OCI-LY3 (cell line): ENCODE measurements at regions not wholly inside any gene's neighbourhood (a gene's known extent, or its start where the extent isn't known, plus 50 kb on each side); places are given as distances from the start of the nearest gene placed in this dataset.

Source experiments
- H2AFZ ChIP-seq: fragments of 200-600, 300-600 bp; shearing (Covaris generic); 2 replicates; pipeline ENCODE4 v1.6.0; 2014; ENCODE audit warnings: antibody characterized with exemption, low read depth, low read length
- H3K27ac ChIP-seq: fragments of 200-600, 300-600 bp; sonication (generic); 2 replicates; pipeline ENCODE4 v1.5.1; 2014; ENCODE audit warnings: mild to moderate bottlenecking, low read length, moderate library complexity, mixed read lengths
- H3K27me3 ChIP-seq: fragments of 200-600, 300-600 bp; sonication (generic); 2 replicates; pipeline ENCODE4 v1.6.1; 2014; ENCODE audit warnings: low read depth, low read length, mixed read lengths
- H3K36me3 ChIP-seq: fragments of 200-600, 300-600 bp; sonication (generic); replicated peaks from 2 replicates; pipeline ENCODE3; 2014; ENCODE audit warnings: low read depth, low read length, mixed read lengths
- H3K4me1 ChIP-seq: fragments of 300-600, 200-600 bp; sonication (generic); 2 replicates; pipeline ENCODE4 v1.6.1; 2014; ENCODE audit warnings: low read length, mixed read lengths
- H3K4me2 ChIP-seq: fragments of 200-600, 300-600 bp; sonication (generic); 2 replicates; pipeline ENCODE4 v1.6.1; 2014; ENCODE audit warnings: low read length, mixed read lengths
- H3K4me3 ChIP-seq: fragments of 300-600, 200-600 bp; sonication (generic); 2 replicates; pipeline ENCODE4 v1.5.1; 2014; ENCODE audit warnings: antibody characterized with exemption, mild to moderate bottlenecking, low read length, moderate library complexity
- H3K79me2 ChIP-seq: fragments of 300-600, 200-600 bp; shearing (Covaris generic); 2 replicates; pipeline ENCODE4 v1.6.1; 2014; ENCODE audit warnings: mild to moderate bottlenecking, low read length, mixed read lengths
- H3K9ac ChIP-seq: fragments of 300-600, 200-600 bp; shearing (Covaris generic); 2 replicates; pipeline ENCODE4 v1.6.0; 2014; ENCODE audit warnings: mild to moderate bottlenecking, low read length, moderate library complexity
- H3K9me3 ChIP-seq: fragments of 200-600, 300-600 bp; shearing (Covaris generic); 2 replicates; pipeline ENCODE4 v1.6.1; 2014; ENCODE audit warnings: low read length, mixed read lengths; ENCODE audit not compliant: insufficient read depth
- H4K20me1 ChIP-seq: fragments of 200-600, 300-600 bp; sonication (generic); 2 replicates; pipeline ENCODE4 v1.6.1; 2016; ENCODE audit warnings: low read length, mixed read lengths; ENCODE audit not compliant: insufficient read depth
- CTCF ChIP-seq: fragments of 200-600, 300-600 bp; sonication (generic); IDR thresholded peaks from 2 replicates; pipeline ENCODE4 v1.5.1; 2014; ENCODE audit warnings: antibody characterized with exemption, low read length, low read depth
- EZH2phosphoT487 ChIP-seq: fragments of 200-600 bp; shearing (Covaris generic); IDR thresholded peaks from 2 replicates; pipeline ENCODE4 v1.6.1; 2018; ENCODE audit warnings: antibody characterized with exemption, mixed run types, low read depth

DNA sequence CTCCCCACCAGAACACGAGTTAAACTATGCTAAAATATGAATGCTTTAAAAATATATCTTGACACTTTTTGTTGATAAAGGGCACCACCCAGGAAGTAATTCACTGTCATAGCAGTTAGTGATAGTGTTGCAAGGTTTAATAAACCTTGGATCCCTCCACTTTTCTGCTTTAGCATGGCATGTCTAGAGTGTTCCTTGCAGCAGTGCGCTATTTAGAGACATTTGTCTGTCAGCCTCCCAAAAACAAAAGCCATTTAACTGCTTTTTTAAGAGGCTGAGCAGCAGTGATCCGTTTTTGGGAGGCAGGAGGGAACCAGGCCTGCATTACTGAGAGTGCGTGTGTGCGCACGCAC lies 69.6 kb upstream of the RAB11FIP2 start:
- TF ChIP-seq EZH2phosphoT487 (no peak), CTCF (no peak)
- no peaks in the 10 kb centered on the region for H3K9me3 ChIP-seq
- H3K36me3 ChIP-seq, result no peaks in the 10 kb centered on the region
- no peak overlapping the region for H3K9ac ChIP-seq
- no peaks in the 10 kb centered on the region for H3K4me1 ChIP-seq
- no peak overlapping the region for H3K27ac ChIP-seq
- no peaks in the 10 kb centered on the region for H4K20me1 ChIP-seq
- no peaks in the 10 kb centered on the region for H3K27me3 ChIP-seq
- H2AFZ ChIP-seq, result no peak overlapping the region
- no peaks in the 10 kb centered on the region for H3K79me2 ChIP-seq
- no peak overlapping the region for H3K4me3 ChIP-seq
- H3K4me2 ChIP-seq, result no peak overlapping the region

- Histone ChIP-seq H3K36me3 (no peaks in the 10 kb centered on the region), H3K27ac (no peak overlapping the region), H3K9ac (no peak overlapping the region), H3K9me3 (no peaks in the 10 kb centered on the region), H4K20me1 (no peaks in the 10 kb centered on the region), H3K4me3 (no peak overlapping the region), H3K79me2 (no peaks in the 10 kb centered on the region), H3K4me2 (no peak overlapping the region), H3K4me1 (no peaks in the 10 kb centered on the region), H2AFZ (no peak overlapping the region), H3K27me3 (no peaks in the 10 kb centered on the region)
- TF ChIP-seq CTCF, result no peak
- TF ChIP-seq EZH2phosphoT487, result no peak
These were observed 69.0 kb upstream of the RAB11FIP2 start for GRCh38 chr10:118115701-118116100.

DNA sequence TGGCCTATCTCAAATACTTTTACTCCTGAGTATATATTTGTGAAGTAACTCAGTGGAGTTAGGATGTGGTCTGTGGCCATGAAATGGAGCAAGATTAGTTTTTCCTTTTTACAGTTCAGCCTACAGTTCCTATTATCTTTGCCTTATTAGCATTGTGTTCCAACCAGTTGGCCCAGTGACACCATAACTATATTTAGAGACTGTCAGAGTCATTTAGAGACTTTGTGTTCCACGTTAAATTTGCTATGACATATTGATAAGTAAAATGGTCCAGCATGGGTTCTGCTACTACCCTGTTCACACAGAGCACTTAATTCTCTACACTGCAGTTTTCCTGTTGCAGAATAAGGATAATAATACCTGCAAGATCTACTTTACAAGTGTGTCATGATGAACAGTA lies 68.3 kb upstream of the RAB11FIP2 start:
- Histone ChIP-seq H3K9ac (no peak overlapping the region), H4K20me1 (no peaks in the 10 kb centered on the region), H3K4me2 (no peak overlapping the region), H3K4me1 (no peaks in the 10 kb centered on the region), H3K27me3 (no peaks in the 10 kb centered on the region), H3K79me2 (no peaks in the 10 kb centered on the region), H3K4me3 (no peak overlapping the region), H2AFZ (no peak overlapping the region), H3K36me3 (no peaks in the 10 kb centered on the region), H3K27ac (no peak overlapping the region), H3K9me3 (no peaks in the 10 kb centered on the region)
- no peak for TF ChIP-seq EZH2phosphoT487
- TF ChIP-seq CTCF, result no peak

DNA sequence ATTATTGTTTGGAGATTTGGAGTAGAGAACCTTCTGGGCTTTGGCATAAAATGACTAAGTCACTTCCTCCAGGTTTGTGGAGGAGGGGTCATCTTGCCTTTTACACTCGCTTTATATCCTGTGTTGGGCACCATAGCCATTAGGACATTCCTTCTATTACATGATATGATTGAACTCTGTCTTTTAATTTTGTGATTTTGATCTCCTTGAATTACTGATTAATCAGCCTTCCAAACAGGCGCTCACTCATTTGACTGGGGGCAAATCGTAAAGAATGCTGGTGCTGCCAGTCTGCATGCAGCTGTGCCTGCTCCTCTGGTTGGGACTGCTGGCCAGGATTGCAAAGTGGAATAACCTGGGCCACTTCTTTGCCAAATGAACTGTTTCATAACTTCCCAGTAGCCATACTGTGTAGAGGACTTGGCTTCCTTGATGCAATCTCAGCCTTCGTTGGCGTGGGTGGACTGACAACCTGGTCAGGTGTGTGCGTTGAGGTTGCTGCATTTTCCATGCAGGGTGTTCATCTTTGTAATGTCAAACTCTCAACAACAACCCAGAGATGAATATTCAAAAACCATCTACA lies 65.9 kb upstream of the RAB11FIP2 start:
- Histone ChIP-seq H3K27me3 (no peaks in the 10 kb centered on the region), H3K4me3 (no peak overlapping the region), H3K9me3 (no peaks in the 10 kb centered on the region), H3K79me2 (no peaks in the 10 kb centered on the region), H3K9ac (no peak overlapping the region), H4K20me1 (no peaks in the 10 kb centered on the region), H2AFZ (no peak overlapping the region), H3K4me1 (no peaks in the 10 kb centered on the region), H3K4me2 (no peak overlapping the region), H3K27ac (no peak overlapping the region), H3K36me3 (no peaks in the 10 kb centered on the region)
- TF ChIP-seq EZH2phosphoT487 (no peak), CTCF (no peak)
